Loucy (cell line): ENCODE measurements at regions not wholly inside any gene's neighbourhood (a gene's known extent, or its start where the extent isn't known, plus 50 kb on each side); places are given as distances from the start of the nearest gene placed in this dataset.

Source experiments
- H2AFZ ChIP-seq: fragments of 200-600 bp; sonication (generic); 2 replicates; pipeline ENCODE4 v1.6.0; 2016; ENCODE audit warnings: antibody characterized with exemption, mild to moderate bottlenecking, low read length, moderate library complexity
- H3F3A ChIP-seq: fragments of 200-600 bp; 2 replicates; pipeline ENCODE4 v1.6.0; 2016; ENCODE audit warnings: antibody characterized with exemption, low read depth, mild to moderate bottlenecking
- H3K27me3 ChIP-seq: fragments of 200-600 bp; sonication (generic); 2 replicates; pipeline ENCODE4 v1.6.1; 2014; ENCODE audit warnings: low read length, mild to moderate bottlenecking; ENCODE audit not compliant: insufficient read depth, poor library complexity, severe bottlenecking
- H3K36me3 ChIP-seq: fragments of 200-600 bp; sonication (generic); 2 replicates; pipeline ENCODE4 v1.6.1; 2016; ENCODE audit warnings: low read length; ENCODE audit not compliant: insufficient read depth
- H3K4me1 ChIP-seq: fragments of 200-600 bp; sonication (generic); 2 replicates; pipeline ENCODE4 v1.5.1; 2014; ENCODE audit warnings: low read length, mild to moderate bottlenecking; ENCODE audit not compliant: insufficient read depth, poor library complexity, severe bottlenecking
- H3K4me2 ChIP-seq: fragments of 200-600 bp; sonication (generic); 2 replicates; pipeline ENCODE4 v1.6.0; 2014; ENCODE audit warnings: antibody characterized with exemption, low read length, low read depth, mild to moderate bottlenecking; ENCODE audit not compliant: poor library complexity, severe bottlenecking
- H3K4me3 ChIP-seq: fragments of 200-600 bp; sonication (generic); 2 replicates; pipeline ENCODE4 v1.5.1; 2014; ENCODE audit warnings: low read length, mild to moderate bottlenecking, mixed read lengths; ENCODE audit not compliant: poor library complexity, severe bottlenecking
- H3K79me2 ChIP-seq: fragments of 200-600 bp; sonication (generic); 2 replicates; pipeline ENCODE4 v1.6.1; 2014; ENCODE audit warnings: low read length; ENCODE audit not compliant: insufficient read depth
- H3K9ac ChIP-seq: fragments of 200-600 bp; sonication (generic); 2 replicates; pipeline ENCODE4 v1.6.0; 2014; ENCODE audit warnings: mild to moderate bottlenecking, low read depth, low read length, moderate library complexity; ENCODE audit not compliant: poor library complexity, severe bottlenecking
- H3K9me2 ChIP-seq: fragments of 200-600 bp; sonication (generic); replicated peaks from 2 replicates; pipeline ENCODE4 v1.6.1; 2016; ENCODE audit warnings: low read depth, low read length, mixed read lengths
- H3K9me3 ChIP-seq: fragments of 200-600 bp; sonication (generic); 2 replicates; pipeline ENCODE4 v1.6.1; 2014; ENCODE audit warnings: mild to moderate bottlenecking, antibody characterized with exemption, low read length, low read depth; ENCODE audit not compliant: insufficient read depth
- H4K20me1 ChIP-seq: fragments of 200-600 bp; sonication (generic); 2 replicates; pipeline ENCODE4 v1.6.0; 2014; ENCODE audit warnings: antibody characterized with exemption, low read length, mild to moderate bottlenecking; ENCODE audit not compliant: insufficient read depth, poor library complexity, severe bottlenecking
- EZH2phosphoT487 ChIP-seq: fragments of 200-600 bp; IDR thresholded peaks from 2 replicates; pipeline ENCODE4 v1.6.1; 2018; ENCODE audit warnings: antibody characterized with exemption, mild to moderate bottlenecking, moderate library complexity, borderline replicate concordance
- TF ChIP-seq, protein P1 (sequence below): fragments of 200-600 bp; sonication (generic); conservative IDR thresholded peaks from 2 replicates; pipeline ENCODE4 v1.5.1; 2014; ENCODE audit warnings: mild to moderate bottlenecking, antibody characterized with exemption, low read length

DNA sequence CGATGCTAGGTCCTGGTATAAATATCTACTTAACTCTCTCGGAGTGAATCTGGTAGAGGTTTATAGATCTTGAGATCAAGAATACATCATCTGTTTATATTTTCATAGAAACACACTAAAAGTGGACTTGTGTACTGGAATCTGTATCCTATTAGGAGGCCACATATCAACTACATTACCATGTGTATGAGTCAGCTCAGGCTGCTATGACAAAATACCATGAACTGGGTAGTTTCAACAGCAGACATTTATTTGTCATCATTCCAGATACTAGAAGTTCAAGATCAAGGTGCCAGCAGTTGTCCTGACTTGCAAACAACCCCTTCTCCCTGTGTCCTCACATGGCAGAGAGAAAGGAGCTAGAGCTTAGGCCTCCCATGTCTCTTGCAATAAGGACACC, 113.9 kb upstream of the PFKP start:
- Histone ChIP-seq H3K36me3 (no peaks in the 10 kb centered on the region), H3K9ac (no peak overlapping the region), H3K27me3 (no peaks in the 10 kb centered on the region), H3K4me2 (no peak overlapping the region), H3K4me1 (no peaks in the 10 kb centered on the region), H3K79me2 (no peaks in the 10 kb centered on the region), H3K9me2 (no peaks in the 10 kb centered on the region), H3K4me3 (no peak overlapping the region), H2AFZ (no peak overlapping the region), H4K20me1 (no peaks in the 10 kb centered on the region), H3K9me3 (no peaks in the 10 kb centered on the region), H3F3A (no peaks in the 10 kb centered on the region)
- no peak for TF ChIP-seq EZH2phosphoT487
- TF ChIP-seq, protein P1, sequence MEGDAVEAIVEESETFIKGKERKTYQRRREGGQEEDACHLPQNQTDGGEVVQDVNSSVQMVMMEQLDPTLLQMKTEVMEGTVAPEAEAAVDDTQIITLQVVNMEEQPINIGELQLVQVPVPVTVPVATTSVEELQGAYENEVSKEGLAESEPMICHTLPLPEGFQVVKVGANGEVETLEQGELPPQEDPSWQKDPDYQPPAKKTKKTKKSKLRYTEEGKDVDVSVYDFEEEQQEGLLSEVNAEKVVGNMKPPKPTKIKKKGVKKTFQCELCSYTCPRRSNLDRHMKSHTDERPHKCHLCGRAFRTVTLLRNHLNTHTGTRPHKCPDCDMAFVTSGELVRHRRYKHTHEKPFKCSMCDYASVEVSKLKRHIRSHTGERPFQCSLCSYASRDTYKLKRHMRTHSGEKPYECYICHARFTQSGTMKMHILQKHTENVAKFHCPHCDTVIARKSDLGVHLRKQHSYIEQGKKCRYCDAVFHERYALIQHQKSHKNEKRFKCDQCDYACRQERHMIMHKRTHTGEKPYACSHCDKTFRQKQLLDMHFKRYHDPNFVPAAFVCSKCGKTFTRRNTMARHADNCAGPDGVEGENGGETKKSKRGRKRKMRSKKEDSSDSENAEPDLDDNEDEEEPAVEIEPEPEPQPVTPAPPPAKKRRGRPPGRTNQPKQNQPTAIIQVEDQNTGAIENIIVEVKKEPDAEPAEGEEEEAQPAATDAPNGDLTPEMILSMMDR, result no peak

DNA sequence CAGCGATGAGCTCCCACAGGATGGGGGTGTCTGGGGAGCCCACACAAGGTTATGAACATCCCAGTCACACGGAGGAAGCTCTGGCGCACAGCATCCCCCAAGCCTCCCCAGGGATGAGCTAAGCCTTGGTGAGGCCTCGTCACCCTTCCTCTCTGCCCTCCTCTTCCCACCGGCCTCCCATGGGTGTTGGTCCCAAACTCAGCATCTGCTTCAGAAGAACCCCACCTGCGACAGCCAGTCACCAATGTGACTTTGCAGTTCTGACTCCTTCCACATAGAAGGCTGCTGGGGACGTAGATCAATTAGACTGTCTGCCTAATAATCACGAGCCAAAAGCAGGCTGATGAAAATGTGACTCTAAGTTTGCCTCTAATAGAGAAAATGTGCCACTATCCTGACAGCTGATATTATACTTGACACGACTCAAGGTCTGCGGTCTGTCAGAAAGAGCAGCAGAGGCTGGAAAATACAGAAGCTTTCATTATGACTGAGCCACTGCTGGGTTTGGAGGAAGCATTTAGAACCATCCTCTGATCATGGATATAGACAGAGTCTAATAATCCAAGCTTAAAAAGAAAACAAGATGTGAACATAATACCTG, 116.0 kb upstream of the PFKP start:
- Histone ChIP-seq H3F3A (no peaks in the 10 kb centered on the region), H3K36me3 (no peaks in the 10 kb centered on the region), H3K4me2 (no peak overlapping the region), H4K20me1 (no peaks in the 10 kb centered on the region), H3K4me1 (no peaks in the 10 kb centered on the region), H3K9ac (no peak overlapping the region), H3K4me3 (no peak overlapping the region), H2AFZ (no peak overlapping the region), H3K9me2 (no peaks in the 10 kb centered on the region), H3K79me2 (no peaks in the 10 kb centered on the region), H3K9me3 (no peaks in the 10 kb centered on the region), H3K27me3 (no peaks in the 10 kb centered on the region)
- no peak for TF ChIP-seq EZH2phosphoT487
- TF ChIP-seq, protein P1, result no peak

DNA sequence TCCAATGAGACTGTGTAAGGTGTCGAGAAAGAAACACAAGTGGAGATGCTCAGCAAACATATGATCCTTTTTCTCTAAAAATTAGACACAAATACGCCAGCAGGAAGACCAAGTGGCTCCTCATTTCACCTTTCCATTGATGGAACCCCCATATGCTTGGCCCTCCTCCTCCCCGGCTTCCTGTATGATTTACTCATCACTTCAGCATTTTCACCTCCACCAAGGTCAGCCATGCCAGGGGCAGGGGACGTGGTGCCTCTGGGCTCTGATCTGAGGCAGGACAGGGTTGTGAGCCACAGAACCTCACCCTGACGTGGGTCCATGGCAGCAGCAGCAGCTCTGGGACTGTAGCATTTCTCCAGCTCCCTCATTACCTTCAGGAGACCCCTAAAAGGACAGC, 116.8 kb upstream of the PFKP start:
- Histone ChIP-seq H3K36me3 (no peaks in the 10 kb centered on the region), H3K9ac (no peak overlapping the region), H3K27me3 (no peaks in the 10 kb centered on the region), H3F3A (no peaks in the 10 kb centered on the region), H3K79me2 (no peaks in the 10 kb centered on the region), H2AFZ (no peak overlapping the region), H3K4me2 (no peak overlapping the region), H3K9me2 (no peaks in the 10 kb centered on the region), H3K9me3 (no peaks in the 10 kb centered on the region), H4K20me1 (no peaks in the 10 kb centered on the region), H3K4me1 (no peaks in the 10 kb centered on the region), H3K4me3 (no peak overlapping the region)
- TF ChIP-seq, protein P1, result no peak
- no peak for TF ChIP-seq EZH2phosphoT487
